ENCODE measurements at regions not wholly inside any gene's neighbourhood (a gene's known extent, or its start where the extent isn't known, plus 50 kb on each side); places are given as distances from the start of the nearest gene placed in this dataset.
A peak's percentile ranks its signal among the peaks of the same experiment; 100 is the strongest.

GRCh38 chr4:62872856-62873255, 1536.4 kb downstream of the TECRL start:
- in situ Hi-C loops (cut with HindIII; ENCODE audit: low sequenced_read_pairs) = no loop called here
- no peak for DNase-seq (ENCODE audit: low spot score)

DNA sequence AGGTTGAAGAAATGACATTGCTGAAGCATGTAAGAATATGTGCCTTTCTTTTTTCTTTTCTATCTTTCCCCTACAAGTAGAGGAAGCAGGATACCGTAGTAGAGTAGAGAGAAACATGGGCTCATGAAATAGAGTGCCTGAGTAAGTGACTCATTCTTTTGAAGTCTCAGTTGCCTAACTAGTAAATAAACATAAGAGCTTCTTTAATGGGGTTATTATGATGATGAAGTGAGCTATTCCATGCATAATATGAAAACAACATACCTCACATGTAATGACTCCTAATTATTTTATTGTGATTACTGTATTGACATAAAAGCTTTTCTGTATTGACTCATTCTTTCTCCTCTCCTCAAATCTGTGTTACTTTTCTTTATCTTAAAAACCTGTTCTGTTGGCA, 1538.2 kb downstream of the TECRL start:
- DNase-seq (ENCODE audit: low spot score) = no peak
- in situ Hi-C loops (cut with HindIII; ENCODE audit: low sequenced_read_pairs) = no loop called here

GRCh38 chr4:62870451-62870850, 1538.8 kb downstream of the TECRL start:
- no peak for DNase-seq (ENCODE audit: low spot score)
- in situ Hi-C loops (cut with HindIII; ENCODE audit: low sequenced_read_pairs) = no loop called here

- DNase-seq (ENCODE audit: low spot score) = no peak
- in situ Hi-C loops (cut with HindIII; ENCODE audit: low sequenced_read_pairs) = no loop called here
Measured at GRCh38 chr4:62865261-62865660, 1544.0 kb downstream of the TECRL start.

DNA sequence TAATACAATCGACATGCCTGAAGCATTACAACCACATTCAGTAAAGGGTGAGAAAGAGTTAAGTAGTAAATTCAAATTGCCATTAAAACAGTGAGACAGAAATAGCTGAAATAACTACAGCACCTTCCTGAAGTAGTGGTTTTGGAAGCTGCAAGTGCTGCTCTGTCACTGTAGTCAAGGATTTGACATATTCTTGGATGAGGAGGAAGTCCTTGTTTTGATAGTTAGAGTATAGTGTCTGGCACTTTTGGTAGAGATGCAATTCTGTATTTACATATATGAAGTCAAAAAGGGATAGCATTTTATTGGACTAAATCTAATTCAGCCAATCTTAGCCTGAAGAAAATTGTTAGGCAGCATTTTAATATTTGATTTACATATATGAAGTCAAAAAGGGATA, 1559.6 kb downstream of the TECRL start:
- in situ Hi-C loops (cut with HindIII; ENCODE audit: low sequenced_read_pairs) = no loop called here
- no peak for DNase-seq (ENCODE audit: low spot score)

GRCh38 chr4:62835631-62836030, 1573.6 kb downstream of the TECRL start:
- no peak for DNase-seq (ENCODE audit: low spot score)
- in situ Hi-C loops (cut with HindIII; ENCODE audit: low sequenced_read_pairs) = no loop called here

- in situ Hi-C loops (cut with HindIII; ENCODE audit: low sequenced_read_pairs) = no loop called here
- no peak for DNase-seq (ENCODE audit: low spot score)
Measured at GRCh38 chr4:62822306-62822705, 1586.9 kb downstream of the TECRL start.

GRCh38 chr4:62816566-62816965, 1592.7 kb downstream of the TECRL start:
- in situ Hi-C loops (cut with HindIII; ENCODE audit: low sequenced_read_pairs) = no loop called here
- DNase-seq (ENCODE audit: low spot score) = no peak

DNA sequence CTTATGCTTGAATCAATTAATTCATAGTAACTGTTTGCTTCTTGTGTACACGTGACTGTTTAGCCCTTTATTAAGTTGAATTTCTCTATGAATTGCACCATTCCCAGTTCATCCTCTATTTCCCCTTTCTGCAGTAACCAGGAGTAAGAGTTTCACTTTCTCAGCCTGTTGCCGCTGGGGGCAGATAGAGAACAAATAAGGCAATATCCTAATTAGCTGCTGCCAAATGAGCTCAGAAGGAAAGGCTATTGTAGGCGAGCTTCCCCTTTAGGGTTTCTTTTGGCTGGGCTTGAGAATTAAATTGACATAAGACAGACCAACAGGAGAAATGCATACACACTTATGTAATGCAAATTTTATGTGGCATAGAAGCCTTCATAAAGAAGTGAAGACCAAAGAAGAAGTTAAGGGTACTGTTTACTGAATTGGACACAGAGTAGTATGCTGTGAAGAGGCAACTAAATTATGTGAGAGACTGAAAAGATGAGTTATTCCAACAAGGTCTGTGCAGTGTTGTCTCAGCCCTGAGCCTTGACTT, 1594.7 kb downstream of the TECRL start:
- DNase-seq (ENCODE audit: low spot score) = no peak
- in situ Hi-C loops (cut with HindIII; ENCODE audit: low sequenced_read_pairs) = no loop called here

GRCh38 chr4:62806816-62807215, 1602.4 kb downstream of the TECRL start:
- no peak for DNase-seq (ENCODE audit: low spot score)
- in situ Hi-C loops (cut with HindIII; ENCODE audit: low sequenced_read_pairs) = no loop called here

DNA sequence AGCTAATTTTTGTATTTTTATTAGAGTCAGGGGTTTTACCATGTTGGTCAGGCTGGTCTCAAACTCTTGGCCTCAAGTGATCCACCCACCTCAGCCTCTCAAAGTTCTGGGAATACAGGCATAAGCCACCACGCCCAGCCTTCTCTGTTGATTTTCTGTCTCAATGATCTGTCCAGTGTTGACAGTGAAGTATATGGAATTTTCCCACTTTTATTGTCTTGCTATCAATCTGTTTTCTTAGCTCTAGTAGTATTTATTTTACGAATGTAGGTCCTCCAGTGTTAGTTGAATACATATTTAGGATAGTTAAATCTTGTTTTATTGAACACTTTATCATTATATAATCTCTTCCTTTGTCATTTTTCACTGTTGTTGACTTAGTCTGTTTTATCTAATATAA, 1603.9 kb downstream of the ADGRL3 start:
- in situ Hi-C loops (cut with HindIII; ENCODE audit: low sequenced_read_pairs) = no loop called here
- no peak for DNase-seq (ENCODE audit: low spot score)

- in situ Hi-C loops (cut with HindIII; ENCODE audit: low sequenced_read_pairs) = no loop called here
- no peak for DNase-seq (ENCODE audit: low spot score)
Measured at GRCh38 chr4:62797221-62797620, 1597.1 kb downstream of the ADGRL3 start.

GRCh38 chr4:62791386-62791785, 1591.3 kb downstream of the ADGRL3 start:
- DNase-seq (ENCODE audit: low spot score) = no peak
- in situ Hi-C loops (cut with HindIII; ENCODE audit: low sequenced_read_pairs) = no loop called here

- in situ Hi-C loops (cut with HindIII; ENCODE audit: low sequenced_read_pairs) = no loop called here
- no peak for DNase-seq (ENCODE audit: low spot score)
Measured at GRCh38 chr4:62771983-62772557, 1571.9 kb downstream of the ADGRL3 start.

GRCh38 chr4:62740296-62740695, 1540.2 kb downstream of the ADGRL3 start:
- no peak for DNase-seq (ENCODE audit: low spot score)
- in situ Hi-C loops (cut with HindIII; ENCODE audit: low sequenced_read_pairs) = no loop called here

DNA sequence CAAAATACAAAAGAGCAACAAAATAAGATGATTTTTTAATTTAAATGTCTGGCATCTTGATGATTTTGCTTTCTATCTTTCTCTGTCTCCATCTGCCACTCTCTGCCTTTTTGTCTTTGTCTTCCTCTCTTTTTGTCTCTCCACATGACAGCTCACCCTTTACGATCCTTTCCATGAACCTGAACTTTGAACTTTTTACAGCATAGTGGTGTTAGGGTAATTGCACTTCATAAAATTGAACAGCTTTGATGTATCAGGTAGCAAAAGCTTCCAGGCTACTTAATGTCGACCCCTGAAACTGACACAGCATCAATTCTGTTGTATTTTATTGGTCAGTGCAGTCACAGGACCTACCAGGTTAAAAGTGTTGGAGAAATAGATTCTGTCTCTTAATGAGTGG, 1517.0 kb downstream of the ADGRL3 start:
- in situ Hi-C loops (cut with HindIII; ENCODE audit: low sequenced_read_pairs) = no loop called here
- DNase-seq (ENCODE audit: low spot score) = no peak

GRCh38 chr4:62711575-62711974, 1511.4 kb downstream of the ADGRL3 start:
- DNase-seq (ENCODE audit: low spot score) = no peak
- in situ Hi-C loops (cut with HindIII; ENCODE audit: low sequenced_read_pairs) = no loop called here

- peak; percentile 49 for DNase-seq (ENCODE audit: low spot score)
- in situ Hi-C loops (cut with HindIII; ENCODE audit: low sequenced_read_pairs) = no loop called here
Measured at GRCh38 chr4:62709618-62710252, 1509.6 kb downstream of the ADGRL3 start.

DNA sequence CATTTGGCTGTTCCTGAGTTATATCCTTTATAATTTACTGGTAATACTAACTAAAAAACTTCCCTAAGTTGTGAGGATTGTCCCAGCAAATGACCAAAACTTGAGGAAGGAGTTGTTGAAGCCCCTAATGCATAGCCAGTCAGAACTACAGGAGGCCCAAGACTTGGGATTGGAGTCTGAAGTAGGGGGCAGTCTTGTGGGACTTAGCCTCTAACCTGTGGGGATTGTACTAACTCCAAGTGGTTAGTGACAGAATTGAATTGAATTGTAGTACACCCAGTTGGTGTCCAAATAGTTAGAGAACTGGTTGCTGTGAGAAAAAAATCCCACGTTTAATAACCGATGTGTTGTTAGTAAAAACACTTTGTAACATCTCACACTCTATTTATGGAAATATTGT, 1506.3 kb downstream of the ADGRL3 start:
- DNase-seq (ENCODE audit: low spot score) = no peak
- in situ Hi-C loops (cut with HindIII; ENCODE audit: low sequenced_read_pairs) = no loop called here

GRCh38 chr4:62683799-62684566, 1483.9 kb downstream of the ADGRL3 start:
- in situ Hi-C loops (cut with HindIII; ENCODE audit: low sequenced_read_pairs) = no loop called here
- no peak for DNase-seq (ENCODE audit: low spot score)

Measured in G401 (cell line).